HUES48 (cell line): ENCODE measurements at regions not wholly inside any gene's neighbourhood (a gene's known extent, or its start where the extent isn't known, plus 50 kb on each side); places are given as distances from the start of the nearest gene placed in this dataset.

Experiments used
- H3K27ac ChIP-seq: one replicate; pipeline ENCODE4 v1.7.0; 2013; ENCODE audit warnings: low read depth, low read length, inconsistent platforms
- H3K27me3 ChIP-seq: 2 replicates; pipeline ENCODE4 v1.6.1; 2013; ENCODE audit warnings: mild to moderate bottlenecking, low read length; ENCODE audit not compliant: control insufficient read depth, insufficient read depth
- H3K36me3 ChIP-seq: 2 replicates; pipeline ENCODE4 v1.6.1; 2013; ENCODE audit warnings: low read length; ENCODE audit not compliant: control insufficient read depth, insufficient read depth
- H3K4me1 ChIP-seq: 2 replicates; pipeline ENCODE4 v1.6.1; 2013; ENCODE audit warnings: mild to moderate bottlenecking, low read length; ENCODE audit not compliant: control insufficient read depth, insufficient read depth
- H3K4me3 ChIP-seq: 2 replicates; pipeline ENCODE4 v1.5.1; 2013; ENCODE audit warnings: mild to moderate bottlenecking, low read depth, low read length
- H3K9ac ChIP-seq: 2 replicates; pipeline ENCODE4 v1.6.1; 2013; ENCODE audit warnings: mild to moderate bottlenecking, low read depth, low read length, moderate library complexity
- H3K9me3 ChIP-seq: 2 replicates; pipeline ENCODE4 v1.6.1; 2013; ENCODE audit warnings: low read length; ENCODE audit not compliant: control insufficient read depth, insufficient read depth

GRCh38 chr4:151911970-151912369 lies 151.2 kb upstream of the GATB start:
- Histone ChIP-seq H3K27me3 (no peaks in the 10 kb centered on the region), H3K36me3 (no peaks in the 10 kb centered on the region), H3K4me1 (peaks cover 17% of the 10 kb centered on the region; the same call in 1 of the 2 replicates), H3K9ac (no peak overlapping the region), H3K9me3 (no peaks in the 10 kb centered on the region), H3K4me3 (no peak overlapping the region), H3K27ac (no peak overlapping the region)

GRCh38 chr4:151908734-151909497 lies 148.1 kb upstream of the GATB start:
- H3K4me3 ChIP-seq: no peak overlapping the region
- peaks cover 19% of the 10 kb centered on the region for H3K4me1 ChIP-seq
- no peaks in the 10 kb centered on the region for H3K27me3 ChIP-seq
- H3K36me3 ChIP-seq: no peaks in the 10 kb centered on the region
- H3K27ac ChIP-seq: no peak overlapping the region
- no peaks in the 10 kb centered on the region for H3K9me3 ChIP-seq
- no peak overlapping the region for H3K9ac ChIP-seq

GRCh38 chr4:151908201-151908600 lies 147.4 kb upstream of the GATB start:
- Histone ChIP-seq H3K9ac (no peak overlapping the region), H3K4me3 (no peak overlapping the region), H3K27me3 (no peaks in the 10 kb centered on the region), H3K27ac (no peak overlapping the region), H3K9me3 (no peaks in the 10 kb centered on the region), H3K36me3 (no peaks in the 10 kb centered on the region), H3K4me1 (peaks cover 19% of the 10 kb centered on the region)

- H3K27ac ChIP-seq: no peak overlapping the region
- H3K4me3 ChIP-seq: no peak overlapping the region
- H3K36me3 ChIP-seq: no peaks in the 10 kb centered on the region
- H3K9me3 ChIP-seq: no peaks in the 10 kb centered on the region; the same call in 1 of the 2 replicates
- no peak overlapping the region for H3K9ac ChIP-seq
- peaks cover 19% of the 10 kb centered on the region for H3K4me1 ChIP-seq
- no peaks in the 10 kb centered on the region for H3K27me3 ChIP-seq
Observed at GRCh38 chr4:151906438-151906837, 145.6 kb upstream of the GATB start.

GRCh38 chr4:151905197-151905596 lies 144.4 kb upstream of the GATB start:
- Histone ChIP-seq H3K36me3 (no peaks in the 10 kb centered on the region), H3K27me3 (no peaks in the 10 kb centered on the region), H3K4me3 (no peak overlapping the region), H3K27ac (no peak overlapping the region), H3K4me1 (peaks cover 19% of the 10 kb centered on the region), H3K9ac (no peak overlapping the region), H3K9me3 (no peaks in the 10 kb centered on the region; the same call in 1 of the 2 replicates)

GRCh38 chr4:151901631-151902030 lies 140.8 kb upstream of the GATB start:
- no peak overlapping the region for H3K27ac ChIP-seq
- no peak overlapping the region for H3K9ac ChIP-seq
- H3K4me3 ChIP-seq: no peak overlapping the region
- no peaks in the 10 kb centered on the region for H3K27me3 ChIP-seq
- peaks cover 4% of the 10 kb centered on the region for H3K4me1 ChIP-seq
- no peaks in the 10 kb centered on the region for H3K36me3 ChIP-seq
- no peaks in the 10 kb centered on the region; the same call in 1 of the 2 replicates for H3K9me3 ChIP-seq

GRCh38 chr4:151896880-151897279 lies 136.1 kb upstream of the GATB start:
- Histone ChIP-seq H3K4me3 (no peak overlapping the region), H3K4me1 (no peaks in the 10 kb centered on the region), H3K36me3 (no peaks in the 10 kb centered on the region), H3K9ac (no peak overlapping the region), H3K9me3 (no peaks in the 10 kb centered on the region; the same call in 1 of the 2 replicates), H3K27ac (no peak overlapping the region), H3K27me3 (no peaks in the 10 kb centered on the region)

GRCh38 chr4:151895671-151896070 lies 134.9 kb upstream of the GATB start:
- Histone ChIP-seq H3K36me3 (no peaks in the 10 kb centered on the region), H3K4me3 (no peak overlapping the region), H3K9ac (no peak overlapping the region), H3K27ac (no peak overlapping the region), H3K4me1 (no peaks in the 10 kb centered on the region), H3K27me3 (no peaks in the 10 kb centered on the region), H3K9me3 (no peaks in the 10 kb centered on the region)

- no peak overlapping the region for H3K9ac ChIP-seq
- H3K9me3 ChIP-seq: no peaks in the 10 kb centered on the region
- no peak overlapping the region for H3K27ac ChIP-seq
- H3K36me3 ChIP-seq: no peaks in the 10 kb centered on the region
- H3K4me3 ChIP-seq: no peak overlapping the region
- H3K27me3 ChIP-seq: no peaks in the 10 kb centered on the region
- H3K4me1 ChIP-seq: no peaks in the 10 kb centered on the region
Observed at GRCh38 chr4:151894246-151894645, 133.4 kb upstream of the GATB start.

GRCh38 chr4:151888367-151888866 lies 127.6 kb upstream of the GATB start:
- Histone ChIP-seq H3K4me3 (no peak overlapping the region), H3K36me3 (no peaks in the 10 kb centered on the region), H3K27ac (no peak overlapping the region), H3K4me1 (peaks cover 10% of the 10 kb centered on the region), H3K27me3 (no peaks in the 10 kb centered on the region), H3K9ac (no peak overlapping the region), H3K9me3 (no peaks in the 10 kb centered on the region)

GRCh38 chr4:151887816-151888180 lies 127.0 kb upstream of the GATB start:
- Histone ChIP-seq H3K36me3 (no peaks in the 10 kb centered on the region), H3K27me3 (no peaks in the 10 kb centered on the region), H3K9ac (no peak overlapping the region), H3K9me3 (no peaks in the 10 kb centered on the region), H3K4me1 (peaks cover 10% of the 10 kb centered on the region), H3K27ac (no peak overlapping the region), H3K4me3 (no peak overlapping the region)
